VCaP (cell line): ENCODE measurements at regions not wholly inside any gene's neighbourhood (a gene's known extent, or its start where the extent isn't known, plus 50 kb on each side); places are given as distances from the start of the nearest gene placed in this dataset.
"Not testable (repeated sequence)": the region's sequence is repeated elsewhere in the genome, so short reads cannot be mapped to it uniquely, and the experiment has no call there.

Experiments used
- H3K27ac ChIP-seq: fragments of 450-650 bp; 2 replicates; pipeline ENCODE4 v1.5.1; 2017
- CTCF ChIP-seq: fragments of 450-650 bp; conservative IDR thresholded peaks from 2 replicates; pipeline ENCODE4 v1.5.1; 2017; ENCODE audit warnings: mild to moderate bottlenecking, moderate library complexity

GRCh38 chr7:142581341-142581740 is 167.9 kb upstream of the PRSS1 start:
- TF ChIP-seq CTCF, result no peak
- no peak overlapping the region for H3K27ac ChIP-seq

- no peak overlapping the region for H3K27ac ChIP-seq
- no peak for TF ChIP-seq CTCF
Measured at GRCh38 chr7:142579946-142580345, 169.3 kb upstream of the PRSS1 start.

GRCh38 chr7:142575351-142575750 is 173.9 kb upstream of the PRSS1 start:
- H3K27ac ChIP-seq, result not testable (repeated sequence)

- no peak for TF ChIP-seq CTCF
- no peak overlapping the region for H3K27ac ChIP-seq
Measured at GRCh38 chr7:142571581-142571980, 177.7 kb upstream of the PRSS1 start.

GRCh38 chr7:142569851-142570250 is 179.4 kb upstream of the PRSS1 start:
- no peak for TF ChIP-seq CTCF
- H3K27ac ChIP-seq, result no peak overlapping the region

- TF ChIP-seq CTCF, result no peak
- no peak overlapping the region for H3K27ac ChIP-seq
Measured at GRCh38 chr7:142568435-142569097, 180.7 kb upstream of the PRSS1 start.

- TF ChIP-seq CTCF, result no peak
- H3K27ac ChIP-seq, result no peak overlapping the region
Measured at GRCh38 chr7:142567201-142568075, 181.8 kb upstream of the PRSS1 start.

GRCh38 chr7:142566271-142566670 is 183.0 kb upstream of the PRSS1 start:
- no peak for TF ChIP-seq CTCF
- H3K27ac ChIP-seq, result no peak overlapping the region

GRCh38 chr7:142564125-142564524 is 185.1 kb upstream of the PRSS1 start:
- H3K27ac ChIP-seq, result not testable (repeated sequence)
